Stromal cell of bone marrow (primary cell): ENCODE measurements at regions not wholly inside any gene's neighbourhood (a gene's known extent, or its start where the extent isn't known, plus 50 kb on each side); places are given as distances from the start of the nearest gene placed in this dataset.
"Not testable (repeated sequence)": the region's sequence is repeated elsewhere in the genome, so short reads cannot be mapped to it uniquely, and the experiment has no call there.

Source experiments
- DNase-seq: peaks from one replicate; pipeline ENCODE4 v3.0.0-alpha.2; 2012; ENCODE audit warnings: low read depth

DNA sequence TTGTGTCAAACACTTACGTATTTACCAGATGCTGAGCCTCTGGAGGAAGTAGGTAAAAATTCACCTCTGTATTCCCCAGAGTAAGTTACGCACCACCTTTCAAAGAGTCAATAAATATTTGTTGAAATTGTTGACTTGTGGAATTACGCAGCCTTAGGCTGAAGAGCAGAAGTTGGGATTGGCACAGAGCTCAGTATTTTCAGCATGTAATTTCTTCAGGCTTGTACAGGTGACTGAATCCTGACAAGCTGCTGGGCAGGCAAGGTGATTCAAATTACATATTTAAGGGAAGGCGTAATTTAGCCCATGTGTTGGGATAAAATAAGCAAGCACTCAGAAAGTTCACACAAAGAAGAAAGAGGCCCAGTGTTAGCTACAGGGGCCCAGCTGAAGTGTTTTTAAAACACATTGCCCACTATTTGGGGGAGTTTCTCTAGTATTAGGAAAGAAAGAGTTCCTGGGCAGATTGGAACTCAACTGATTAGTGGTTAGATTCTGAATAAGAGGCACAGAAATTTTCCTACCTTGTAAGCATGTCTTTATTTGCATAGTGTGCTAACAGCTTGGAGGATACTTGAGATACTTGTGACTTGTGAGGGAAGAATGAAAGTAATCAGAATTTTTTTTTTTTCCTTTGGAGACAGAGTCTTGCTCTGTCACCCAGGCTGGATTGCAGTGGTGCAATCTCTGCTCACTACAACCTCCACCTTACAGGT is 165.3 kb upstream of the FBXL7 start:
- DNase-seq = no peak

DNA sequence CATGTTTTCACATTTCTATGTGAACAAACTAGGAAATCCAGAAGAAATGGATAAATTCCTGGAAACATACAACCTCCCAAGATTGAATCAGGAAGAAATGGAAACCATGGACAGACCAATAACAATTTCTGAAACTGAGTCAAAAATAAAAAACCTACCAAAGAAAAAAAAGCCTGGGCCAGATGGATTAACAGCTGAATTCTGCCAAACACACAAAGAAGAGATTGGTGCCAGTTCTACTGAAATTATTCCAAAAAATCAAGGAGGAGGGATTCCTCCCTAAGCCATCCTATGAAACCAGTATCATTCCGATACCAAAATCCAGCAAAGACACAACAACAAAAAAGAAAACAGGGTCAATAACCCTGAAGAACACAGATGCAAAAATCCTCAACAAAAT is 166.9 kb upstream of the FBXL7 start:
- no peak for DNase-seq

DNA sequence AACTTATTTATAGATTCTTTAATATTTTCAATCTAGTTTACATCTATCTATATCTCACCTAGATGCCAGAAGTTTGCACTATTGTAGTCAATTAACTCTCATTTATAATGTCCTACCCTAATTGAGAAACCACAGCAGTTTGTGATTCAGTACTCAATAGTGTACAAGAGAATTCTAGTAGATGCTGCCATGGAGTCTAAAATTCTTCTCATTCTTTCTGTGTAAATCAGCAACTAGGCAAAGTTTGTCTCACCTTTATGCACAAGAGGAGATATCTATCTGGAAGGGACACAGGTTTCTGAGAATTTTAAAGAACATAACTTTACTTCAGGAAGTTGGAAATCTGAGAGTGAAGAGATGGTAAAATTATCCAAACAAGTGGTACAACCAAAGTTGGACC is 173.0 kb upstream of the FBXL7 start:
- no peak for DNase-seq

DNA sequence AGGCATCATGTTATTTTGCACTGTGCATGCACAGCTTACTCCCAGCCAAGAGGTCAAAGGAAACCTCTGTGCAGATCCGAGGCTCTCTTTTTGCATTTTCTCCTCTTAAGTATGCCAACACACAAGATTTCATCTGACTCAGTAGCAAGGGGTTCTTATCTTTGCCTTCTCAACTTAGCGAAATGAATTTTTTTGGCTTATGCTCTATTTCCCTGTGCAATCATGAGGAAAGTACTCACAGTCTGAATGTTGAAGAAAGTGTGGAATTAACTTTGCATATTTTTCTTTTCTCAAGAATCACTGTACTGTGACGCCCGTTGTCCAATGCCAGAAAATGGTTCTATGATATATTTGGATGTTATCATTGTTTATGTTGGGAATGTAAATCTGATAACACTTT is 173.5 kb upstream of the FBXL7 start:
- DNase-seq = no peak

DNA sequence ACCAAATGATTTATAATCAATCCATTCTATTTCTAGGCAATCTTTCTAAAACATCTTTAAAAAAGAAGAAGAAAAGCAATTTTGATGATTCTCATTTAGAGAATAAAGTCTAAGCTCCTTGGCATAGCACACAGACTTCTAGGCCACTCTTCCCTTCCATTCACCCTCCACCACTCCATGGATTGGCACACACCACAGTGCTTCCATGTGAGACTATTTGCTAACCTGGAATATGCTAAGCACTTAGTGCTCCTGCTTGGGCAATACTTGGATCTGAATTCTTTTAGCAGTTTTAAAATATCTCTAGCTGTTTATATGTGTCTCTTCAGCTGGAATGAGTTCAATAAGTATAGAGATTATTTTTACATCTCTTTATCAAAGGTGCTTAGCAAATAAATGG is 177.6 kb upstream of the FBXL7 start:
- DNase-seq = no peak

DNA sequence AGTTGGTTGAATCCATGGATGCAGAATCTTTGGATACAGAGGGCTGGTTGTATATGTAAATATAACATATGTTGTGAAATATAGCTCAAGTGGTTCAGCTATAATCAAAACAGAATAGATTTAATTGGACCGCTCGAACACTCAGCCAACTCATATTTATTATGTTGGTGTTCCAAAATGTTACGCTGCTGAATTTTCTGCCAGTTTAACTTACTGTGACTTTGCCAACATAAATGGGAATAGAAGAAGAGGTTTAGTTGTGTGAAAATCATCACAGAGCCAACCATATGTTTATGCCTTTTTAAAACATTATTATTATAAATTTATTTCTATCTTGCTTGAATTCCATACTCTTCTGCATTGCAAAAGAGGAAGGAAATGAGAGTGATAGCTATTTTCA is 178.2 kb upstream of the FBXL7 start:
- no peak for DNase-seq

DNA sequence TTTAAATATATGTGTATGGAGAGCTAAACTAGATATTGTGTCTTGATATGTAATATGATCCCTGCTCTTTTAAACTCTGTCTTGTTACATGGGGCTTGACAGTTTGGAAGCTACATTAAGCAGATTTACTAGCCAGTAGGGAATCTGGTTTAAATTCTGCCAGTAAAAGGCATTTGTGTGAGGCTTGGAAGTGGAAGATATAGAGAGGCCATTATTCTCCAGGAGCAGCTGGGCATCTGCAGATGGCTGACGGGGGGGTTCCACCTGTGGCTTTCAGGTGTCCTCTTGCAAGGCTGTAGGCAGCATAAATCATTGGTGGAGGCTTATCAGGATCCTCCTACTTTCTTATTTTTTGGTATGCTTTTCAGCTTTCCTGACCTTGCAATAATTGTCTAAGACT is 179.1 kb upstream of the FBXL7 start:
- no peak for DNase-seq

DNA sequence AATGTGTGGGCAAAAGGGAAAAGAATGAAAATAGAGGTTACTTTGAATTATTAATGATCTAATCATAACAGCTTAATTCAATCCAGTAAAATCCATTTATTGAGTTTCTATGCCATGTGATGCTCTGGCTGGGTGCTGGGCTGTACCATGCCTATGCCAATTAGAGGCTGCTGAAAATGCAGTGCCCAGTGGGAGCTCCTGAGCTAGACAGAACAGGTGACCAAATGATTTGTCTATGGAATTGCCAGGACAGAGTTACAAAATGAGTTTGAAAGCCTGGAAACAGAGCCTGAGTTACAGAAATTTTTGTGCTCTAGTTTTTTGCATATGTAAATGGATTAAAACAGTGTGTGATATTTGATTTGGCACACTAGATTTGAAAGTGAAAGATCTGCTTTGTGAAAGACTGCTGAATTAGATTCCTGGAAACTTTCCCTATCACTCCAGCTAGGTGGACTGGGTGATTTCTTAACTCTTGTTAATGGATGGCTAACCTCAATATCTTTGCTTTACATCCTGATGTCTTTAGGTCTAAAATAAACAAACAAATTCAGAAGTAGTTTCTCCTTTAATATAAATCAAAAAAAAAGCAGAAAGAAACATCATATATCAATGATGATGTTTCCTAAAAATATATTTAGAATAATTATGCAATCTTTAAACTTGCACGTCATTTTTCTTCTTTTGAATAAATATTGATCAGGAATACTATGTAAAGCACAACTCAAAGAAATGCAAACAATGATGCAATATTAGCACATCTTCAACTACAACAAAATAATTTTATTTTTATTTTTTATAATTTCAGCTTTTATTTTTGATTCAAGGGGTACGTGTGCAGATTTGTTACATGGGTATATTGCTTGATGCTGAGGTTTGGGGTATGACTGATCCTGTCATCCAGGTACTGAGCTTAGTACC is 194.8 kb upstream of the FBXL7 start:
- DNase-seq = no peak

DNA sequence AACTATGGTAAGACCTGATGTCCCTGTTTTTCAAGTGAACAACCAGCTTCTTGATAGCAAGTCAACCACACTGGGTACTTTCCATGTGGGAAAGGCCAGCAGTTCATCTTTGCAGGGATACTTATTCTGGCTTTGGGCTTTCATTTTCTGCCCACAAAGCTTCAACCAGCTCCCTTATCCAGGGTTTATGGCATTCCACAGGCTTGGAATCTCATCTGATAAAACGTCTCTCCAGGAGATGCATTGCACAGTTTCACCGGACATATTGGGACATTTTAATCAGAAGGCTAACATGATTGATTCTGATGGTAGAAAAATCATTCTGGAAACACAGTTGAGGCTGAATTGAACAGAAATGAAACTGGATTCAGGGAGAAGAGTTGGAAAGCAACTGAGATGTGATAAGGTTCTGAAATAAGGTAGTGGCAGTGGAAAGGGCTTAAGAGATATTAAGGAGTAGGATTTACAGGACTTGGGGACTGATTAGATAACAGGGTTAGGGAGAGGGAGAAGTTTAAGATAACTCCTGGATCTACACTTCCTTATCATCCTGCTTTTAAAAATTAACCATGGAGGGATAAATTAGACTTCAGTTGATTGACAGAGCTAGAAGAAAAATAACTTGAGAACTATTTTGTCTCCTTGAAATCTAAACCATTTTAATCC is 195.8 kb upstream of the FBXL7 start:
- DNase-seq = no peak

DNA sequence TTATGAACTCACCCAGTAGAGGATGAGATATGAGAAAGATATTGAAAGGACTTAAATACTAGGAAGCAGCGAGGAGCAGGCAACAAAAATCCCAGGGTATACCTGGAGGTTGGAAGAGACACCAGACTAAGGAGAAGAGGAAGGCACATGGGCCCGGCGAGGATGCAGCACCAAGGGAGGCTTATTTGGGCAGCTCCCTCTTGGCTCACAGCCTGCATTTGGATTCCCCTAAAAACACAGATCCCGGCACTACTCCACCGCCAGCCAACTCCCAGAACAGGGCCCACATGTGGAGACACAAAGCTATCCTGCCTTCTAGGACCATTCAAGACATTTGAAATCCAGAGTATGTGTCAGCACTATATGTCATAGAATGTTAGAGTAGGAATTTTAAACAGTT is 199.8 kb upstream of the FBXL7 start:
- no peak for DNase-seq

DNA sequence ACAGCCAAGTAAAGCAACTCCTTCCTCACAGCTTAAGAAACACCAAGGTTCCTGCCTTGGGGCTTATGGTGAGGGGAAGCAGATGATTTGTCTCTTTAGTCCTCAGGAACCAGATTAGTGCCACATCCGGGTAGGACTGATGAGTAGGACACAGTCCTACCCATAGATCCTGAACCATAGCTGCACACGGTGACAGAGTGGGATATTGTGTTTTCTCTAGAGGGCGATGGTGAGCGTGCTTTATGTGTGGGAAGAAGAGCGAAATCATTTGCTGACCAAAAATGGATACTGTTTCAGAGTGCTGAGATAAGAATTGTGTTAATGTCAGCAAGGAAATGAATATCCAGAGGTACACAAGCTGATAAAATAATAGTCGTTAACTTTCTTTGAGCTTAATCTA is 209.0 kb upstream of the FBXL7 start:
- no peak for DNase-seq

DNA sequence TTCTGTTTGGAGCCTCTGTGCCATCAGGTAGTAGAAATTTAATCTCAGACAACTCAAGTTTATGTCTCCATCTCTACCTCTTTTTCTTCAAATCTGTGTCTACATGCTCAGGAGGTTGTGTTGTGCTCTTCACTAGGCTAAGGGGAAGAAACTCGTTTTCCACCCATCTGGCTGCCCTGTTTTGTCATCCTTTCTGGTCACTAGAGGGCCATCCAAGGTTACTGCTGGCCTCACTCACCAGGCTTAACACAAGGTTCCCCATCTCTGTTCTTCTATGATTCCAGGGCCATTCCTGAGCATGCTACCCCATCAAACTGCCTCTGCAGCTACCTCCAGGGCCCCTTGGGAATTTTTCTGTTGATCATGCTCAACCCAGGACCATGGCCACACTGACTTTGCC is 213.3 kb upstream of the FBXL7 start:
- DNase-seq = no peak

DNA sequence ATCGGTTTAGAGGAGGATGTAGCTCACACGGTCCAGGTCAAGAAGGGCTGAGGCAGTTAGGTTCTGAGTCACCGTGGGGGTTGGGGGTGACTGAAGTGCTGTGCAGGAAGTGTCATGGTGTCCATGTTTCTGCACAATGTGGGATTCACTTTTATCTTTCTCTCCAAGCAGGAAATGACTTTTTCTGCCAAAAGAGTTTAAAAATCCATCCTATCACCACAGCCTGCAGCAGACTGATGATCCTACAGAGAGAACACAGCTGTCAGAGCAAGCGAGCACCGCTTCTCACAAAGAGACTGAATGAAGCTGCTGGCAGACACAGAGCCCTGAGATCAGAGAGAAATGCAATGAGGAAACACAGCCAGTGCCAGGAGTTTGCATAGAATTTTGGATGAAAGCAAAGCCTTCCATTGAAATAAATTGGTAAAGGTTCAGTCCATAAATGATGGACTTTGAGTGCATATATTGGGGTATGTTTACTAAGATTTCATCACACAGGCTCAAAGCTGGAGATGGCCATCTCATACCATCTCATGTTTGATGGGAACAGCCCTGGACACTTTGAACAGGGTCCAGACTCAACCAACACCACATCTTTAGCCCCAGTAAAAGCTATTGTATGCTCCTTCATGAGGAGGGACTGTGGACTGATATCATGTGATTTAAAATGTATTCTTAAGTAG is 213.9 kb upstream of the FBXL7 start:
- DNase-seq = peak; percentile 13

DNA sequence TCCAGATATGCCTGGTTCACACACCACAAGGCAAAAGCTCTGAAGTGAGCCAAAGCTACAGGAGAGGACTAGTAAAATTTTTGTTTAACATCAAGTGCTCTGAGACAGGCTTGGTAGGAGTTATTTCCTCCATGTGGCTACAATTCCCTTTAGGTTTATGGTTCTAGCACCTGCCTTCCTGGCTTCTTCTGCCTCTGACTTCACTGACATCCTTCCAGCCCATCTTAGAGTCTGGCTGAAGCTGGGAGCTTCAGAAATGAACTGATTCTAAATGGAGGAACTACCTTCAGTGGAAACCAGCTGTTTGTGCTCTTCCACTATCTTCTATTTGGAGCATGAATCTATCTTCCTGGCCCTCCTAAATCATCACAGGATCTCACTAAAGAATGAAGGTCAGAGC is 215.3 kb upstream of the FBXL7 start:
- DNase-seq = no peak

DNA sequence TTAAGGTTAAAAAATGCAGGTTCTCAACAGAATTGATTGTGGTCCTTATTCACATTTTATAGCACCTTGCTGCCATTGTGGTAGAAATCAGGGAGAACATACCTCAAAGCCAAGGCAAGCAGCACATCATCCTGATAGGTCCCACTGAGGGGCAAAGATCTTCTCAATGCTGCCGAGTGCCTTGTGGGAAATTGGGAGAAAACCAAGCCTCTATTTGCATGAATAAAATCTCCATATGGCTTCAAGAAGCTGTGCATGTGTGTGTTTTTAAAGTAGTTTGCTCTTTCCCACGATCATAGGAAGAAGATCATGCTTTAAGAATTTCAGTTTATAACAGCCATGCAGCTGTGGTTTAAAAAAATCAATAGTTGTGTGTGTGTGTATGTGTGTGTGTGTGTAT is 216.9 kb upstream of the FBXL7 start:
- no peak for DNase-seq

DNA sequence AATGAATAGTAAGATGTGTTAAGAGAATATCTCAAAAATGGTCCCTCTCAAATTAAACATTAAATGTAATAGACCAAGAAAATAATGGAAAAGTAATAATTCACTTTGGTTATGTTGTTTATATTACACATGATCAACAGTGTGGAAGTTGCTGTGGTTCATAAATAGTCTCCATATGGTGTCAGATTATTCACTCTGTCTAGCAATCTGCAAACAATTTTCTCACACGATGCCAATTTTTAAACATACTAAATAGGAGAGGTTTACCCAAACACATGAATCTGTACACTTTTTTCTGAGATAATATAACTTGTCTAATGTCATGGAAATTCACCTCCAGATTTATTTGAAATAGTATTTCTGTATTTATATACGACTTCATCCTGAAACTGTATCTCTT is 217.4 kb upstream of the FBXL7 start:
- DNase-seq = no peak

DNA sequence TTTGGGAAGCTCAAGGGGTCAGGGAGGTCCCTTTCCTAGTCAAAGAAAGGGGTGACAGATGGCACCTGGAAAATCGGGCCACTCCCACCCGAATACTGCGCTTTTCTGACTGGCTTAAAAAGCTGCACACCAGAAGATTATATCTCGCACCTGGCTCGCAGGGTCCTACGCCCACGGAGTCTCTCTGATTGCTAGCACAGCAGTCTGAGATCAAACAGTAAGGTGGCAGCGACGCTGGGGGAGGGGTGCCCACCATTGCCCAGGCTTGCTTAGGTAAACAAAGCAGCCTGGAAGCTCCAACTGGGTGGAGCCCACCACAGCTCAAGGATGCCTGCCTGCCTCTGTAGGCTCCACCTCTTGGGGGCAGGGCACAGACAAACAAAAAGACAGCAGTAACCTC is 228.4 kb upstream of the FBXL7 start:
- DNase-seq = not testable (repeated sequence)

DNA sequence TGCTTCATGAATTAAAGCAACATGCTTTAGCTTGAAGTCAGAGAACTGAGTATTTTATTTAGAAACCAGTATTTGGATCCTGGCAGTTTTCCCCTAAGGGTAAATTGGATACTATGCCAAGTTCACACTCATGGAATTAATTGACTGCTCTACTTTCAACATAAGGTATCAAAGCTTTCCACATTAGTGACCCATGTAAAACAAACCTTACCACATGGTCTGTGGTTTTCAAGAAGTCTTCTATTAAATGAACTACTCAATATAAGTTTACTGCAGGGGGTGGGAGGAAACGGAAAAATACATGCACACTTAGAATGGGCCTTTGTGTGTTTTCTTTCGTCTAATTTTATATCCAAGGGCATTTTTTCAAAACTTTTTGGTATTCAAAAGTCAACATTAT is 232.0 kb upstream of the FBXL7 start:
- no peak for DNase-seq

DNA sequence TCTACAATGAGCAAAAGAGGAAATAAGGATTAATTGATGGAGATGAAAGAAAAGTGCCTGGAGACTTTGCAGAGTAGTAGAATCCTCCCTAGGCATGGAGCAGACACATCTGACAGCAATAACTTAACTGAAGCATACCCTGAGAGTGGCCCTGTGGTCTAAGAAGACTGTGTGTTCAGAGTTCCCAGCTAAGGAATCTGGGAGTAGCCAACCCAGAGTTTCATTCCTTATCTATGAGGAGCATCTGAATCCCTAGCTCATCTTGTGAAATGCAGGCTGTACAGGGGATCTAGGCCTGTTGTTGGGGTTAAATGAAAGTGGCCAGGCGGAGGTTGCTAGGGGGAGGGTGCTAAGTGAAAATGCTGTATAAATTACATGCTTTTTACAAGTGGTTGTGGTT is 233.1 kb upstream of the FBXL7 start:
- DNase-seq = no peak

DNA sequence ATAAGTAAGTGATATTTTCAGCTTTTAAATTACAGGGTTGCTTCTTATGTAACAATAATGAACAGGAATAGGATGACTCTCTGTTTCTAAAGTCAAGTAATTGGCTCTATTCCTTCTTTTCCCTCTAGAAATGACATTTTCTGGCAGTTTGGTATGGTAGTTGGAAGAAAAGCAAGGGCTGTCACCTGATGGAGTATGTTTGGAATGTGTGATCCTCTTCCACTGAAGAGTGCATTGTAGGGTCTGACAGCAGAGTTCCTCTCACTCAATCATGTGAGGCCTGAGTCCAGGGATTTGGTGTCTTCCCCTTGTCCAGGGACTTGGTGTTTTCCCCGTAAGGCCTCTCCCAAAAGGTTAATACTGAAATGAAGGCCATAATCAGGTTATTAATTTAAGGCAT is 233.8 kb upstream of the FBXL7 start:
- no peak for DNase-seq

DNA sequence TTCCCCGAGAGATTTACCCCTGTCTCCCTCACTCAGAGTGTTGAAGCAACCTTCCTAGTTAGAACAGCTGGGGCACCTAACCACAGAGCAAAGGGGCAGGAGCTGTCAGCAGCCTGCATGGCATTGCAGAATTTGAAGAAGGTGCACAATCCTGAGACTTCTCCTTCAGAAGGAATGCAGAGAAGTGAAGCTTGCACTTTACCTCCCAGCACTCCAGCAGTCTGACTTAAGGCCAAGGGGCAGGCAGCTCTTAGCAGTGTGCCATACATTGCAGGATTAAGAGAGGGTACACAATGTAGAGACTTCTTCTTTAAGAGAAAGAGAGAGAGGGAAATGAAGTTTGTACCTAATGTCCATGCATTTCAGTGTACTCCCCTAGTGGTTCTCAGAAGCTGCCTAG is 236.0 kb upstream of the FBXL7 start:
- no peak for DNase-seq

DNA sequence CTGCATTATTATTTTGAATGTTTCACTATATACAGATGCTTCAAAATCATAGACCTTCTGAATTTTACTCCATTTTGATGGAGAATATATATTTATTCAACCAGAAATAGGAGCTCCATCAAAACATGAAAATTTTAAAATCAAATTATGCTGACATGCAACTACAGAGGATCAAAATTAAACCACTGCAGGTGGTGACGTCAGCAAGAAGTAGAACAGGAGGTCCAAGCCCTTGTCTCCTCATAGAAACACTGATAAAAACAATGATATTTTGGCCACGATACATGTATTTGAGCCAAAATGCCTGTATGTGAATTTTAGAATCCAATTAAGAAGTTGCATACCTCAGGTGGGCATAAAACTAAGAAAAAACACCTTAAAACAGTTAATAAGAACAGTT is 236.6 kb upstream of the FBXL7 start:
- no peak for DNase-seq
